ENCODE measurements at regions not wholly inside any gene's neighbourhood (a gene's known extent, or its start where the extent isn't known, plus 50 kb on each side); places are given as distances from the start of the nearest gene placed in this dataset.
"Not testable (repeated sequence)": the region's sequence is repeated elsewhere in the genome, so short reads cannot be mapped to it uniquely, and the experiment has no call there.

DNA sequence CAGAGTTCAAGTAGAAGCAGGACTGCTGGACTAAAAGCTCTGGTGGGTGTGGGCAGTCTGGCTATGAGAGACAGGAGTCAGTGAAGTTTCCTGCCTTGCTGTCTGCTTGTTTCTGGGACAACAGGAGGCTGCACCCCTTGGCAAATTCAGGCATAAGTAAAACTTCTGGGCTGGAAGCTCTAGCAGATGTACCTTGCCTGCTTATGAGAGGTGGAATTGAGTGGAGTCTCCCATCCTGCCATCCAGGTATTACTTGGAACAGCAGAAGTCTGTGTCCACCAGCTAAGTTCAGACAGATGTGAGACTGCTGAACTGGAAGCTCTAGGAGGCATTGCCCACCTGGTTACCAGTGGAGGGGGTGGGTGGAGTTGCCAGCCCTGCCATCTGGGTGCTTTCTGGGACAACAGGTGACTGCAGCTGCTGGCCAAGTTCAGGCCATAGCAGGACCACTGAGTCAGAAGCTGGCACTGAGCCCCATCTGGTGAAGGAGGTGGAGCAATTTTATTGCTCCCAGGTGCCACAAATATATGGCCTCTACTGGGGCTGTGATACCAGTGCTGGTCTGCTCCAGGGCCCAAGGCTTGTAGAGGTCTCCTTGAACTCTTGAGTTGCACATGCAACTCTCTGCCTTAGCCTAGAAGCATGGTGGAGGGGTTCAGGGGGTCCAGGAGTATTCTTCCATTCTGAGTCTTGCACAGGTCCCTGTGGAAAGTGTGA lies 199.4 kb upstream of the FN1 start:
- in situ Hi-C loops (cut with HindIII; ENCODE audit: low pct_unique_long_range_greater_than_20kb, low sequenced_read_pairs) = no loop called here
- no peak for TF ChIP-seq JUND (IDR thresholded peaks at IDR 0.05; ENCODE audit: low read depth)
- no peak for DNase-seq (ENCODE audit: low read depth in 1 of 2, low spot score in 1 of 2)

DNA sequence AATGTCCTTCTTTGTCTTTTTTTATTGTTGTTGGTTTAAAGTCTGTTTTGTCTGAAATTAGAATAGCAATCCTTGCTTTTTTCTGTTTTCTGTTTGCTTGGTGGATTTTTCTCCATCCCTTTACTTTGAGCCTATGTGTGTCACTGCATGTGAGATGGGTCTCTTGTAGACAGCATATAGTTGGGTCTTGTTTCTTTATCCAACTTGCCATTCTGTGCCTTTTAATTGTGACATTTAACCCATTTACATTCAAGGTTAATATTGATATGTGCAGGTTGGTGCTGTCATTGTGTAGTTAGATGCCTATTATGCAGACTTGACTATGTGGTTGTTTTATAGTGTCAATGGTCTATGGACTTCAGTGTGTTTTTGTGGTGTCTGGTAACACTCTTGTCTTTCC lies 197.5 kb upstream of the FN1 start:
- DNase-seq (ENCODE audit: low read depth in 1 of 2, low spot score in 1 of 2) = no peak
- in situ Hi-C loops (cut with HindIII; ENCODE audit: low pct_unique_long_range_greater_than_20kb, low sequenced_read_pairs) = no loop called here
- no peak for TF ChIP-seq JUND (IDR thresholded peaks at IDR 0.05; ENCODE audit: low read depth)

- in situ Hi-C loops (cut with HindIII; ENCODE audit: low pct_unique_long_range_greater_than_20kb, low sequenced_read_pairs) = no loop called here
- no peak for TF ChIP-seq JUND (IDR thresholded peaks at IDR 0.05; ENCODE audit: low read depth)
- no peak for DNase-seq (ENCODE audit: low read depth in 1 of 2, low spot score in 1 of 2)
These were observed 195.8 kb upstream of the FN1 start for GRCh38 chr2:215631696-215632095.

GRCh38 chr2:215630796-215631195 lies 194.9 kb upstream of the FN1 start:
- in situ Hi-C loops (cut with HindIII; ENCODE audit: low pct_unique_long_range_greater_than_20kb, low sequenced_read_pairs); DNase-seq (ENCODE audit: low read depth in 1 of 2, low spot score in 1 of 2): not testable (repeated sequence)

DNA sequence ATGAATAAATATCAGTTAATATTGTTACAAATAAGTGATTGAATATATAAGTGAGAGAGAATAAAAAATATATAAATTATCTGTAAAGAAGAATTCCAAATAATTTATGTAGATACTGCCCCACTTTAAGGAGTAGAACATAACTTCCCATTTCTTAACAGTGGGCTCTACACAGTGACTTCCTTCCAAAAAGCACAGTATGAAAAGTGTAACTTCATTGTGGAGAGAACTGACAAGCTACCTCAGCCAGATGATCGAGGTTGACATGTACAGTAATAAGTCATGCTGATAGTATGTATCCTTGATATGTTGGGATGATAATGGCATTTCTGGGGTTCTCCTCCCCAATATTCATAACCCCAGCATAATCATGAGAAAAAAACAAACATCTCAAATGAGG lies 191.9 kb upstream of the FN1 start:
- no peak for TF ChIP-seq JUND (IDR thresholded peaks at IDR 0.05; ENCODE audit: low read depth)
- in situ Hi-C loops (cut with HindIII; ENCODE audit: low pct_unique_long_range_greater_than_20kb, low sequenced_read_pairs) = no loop called here

GRCh38 chr2:215626812-215627281 lies 191.0 kb upstream of the FN1 start:
- in situ Hi-C loops (cut with HindIII; ENCODE audit: low pct_unique_long_range_greater_than_20kb, low sequenced_read_pairs) = no loop called here
- no peak for DNase-seq (ENCODE audit: low read depth in 1 of 2, low spot score in 1 of 2)
- no peak for TF ChIP-seq JUND (IDR thresholded peaks at IDR 0.05; ENCODE audit: low read depth)

More for the DNA sequence above, 191.9 kb upstream of the FN1 start:
- no peak for DNase-seq (ENCODE audit: low read depth in 1 of 2, low spot score in 1 of 2)

- no peak for TF ChIP-seq JUND (IDR thresholded peaks at IDR 0.05; ENCODE audit: low read depth)
- in situ Hi-C loops (cut with HindIII; ENCODE audit: low pct_unique_long_range_greater_than_20kb, low sequenced_read_pairs) = no loop called here
- no peak for DNase-seq (ENCODE audit: low read depth in 1 of 2, low spot score in 1 of 2)
These were observed 190.2 kb upstream of the FN1 start for GRCh38 chr2:215626063-215626462.

- in situ Hi-C loops (cut with HindIII; ENCODE audit: low pct_unique_long_range_greater_than_20kb, low sequenced_read_pairs) = no loop called here
- DNase-seq (ENCODE audit: low read depth in 1 of 2, low spot score in 1 of 2) = no peak
- TF ChIP-seq JUND (IDR thresholded peaks at IDR 0.05; ENCODE audit: low read depth) = no peak
These were observed 189.3 kb upstream of the FN1 start for GRCh38 chr2:215625207-215625606.

- no peak for DNase-seq (ENCODE audit: low read depth in 1 of 2, low spot score in 1 of 2)
- in situ Hi-C loops (cut with HindIII; ENCODE audit: low pct_unique_long_range_greater_than_20kb, low sequenced_read_pairs) = no loop called here
- TF ChIP-seq JUND (IDR thresholded peaks at IDR 0.05; ENCODE audit: low read depth) = no peak
These were observed 188.6 kb upstream of the FN1 start for GRCh38 chr2:215624423-215624829.

- in situ Hi-C loops (cut with HindIII; ENCODE audit: low pct_unique_long_range_greater_than_20kb, low sequenced_read_pairs) = no loop called here
- TF ChIP-seq JUND (IDR thresholded peaks at IDR 0.05; ENCODE audit: low read depth) = no peak
- DNase-seq (ENCODE audit: low read depth in 1 of 2, low spot score in 1 of 2) = no peak
These were observed 187.0 kb upstream of the FN1 start for GRCh38 chr2:215622837-215623236.

DNA sequence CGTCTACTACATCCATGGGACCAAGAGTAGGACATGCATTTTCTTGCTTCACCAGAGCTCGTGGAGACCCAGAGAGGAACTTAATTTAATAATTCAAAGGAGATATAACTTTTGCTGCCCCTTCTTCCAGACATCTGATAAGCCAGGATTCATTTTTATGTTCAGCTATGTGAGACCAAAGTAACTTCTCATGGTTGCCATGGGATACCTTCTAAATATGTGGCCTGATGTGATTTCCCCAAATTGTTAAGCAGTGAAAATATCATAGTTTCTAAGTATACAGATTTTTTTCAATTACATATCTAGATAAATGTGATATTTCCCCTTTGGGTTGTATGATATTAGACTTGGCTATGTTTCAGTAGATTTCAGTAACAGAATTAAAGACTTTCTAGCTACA lies 185.5 kb upstream of the FN1 start:
- in situ Hi-C loops (cut with HindIII; ENCODE audit: low pct_unique_long_range_greater_than_20kb, low sequenced_read_pairs) = no loop called here
- no peak for DNase-seq (ENCODE audit: low read depth in 1 of 2, low spot score in 1 of 2)
- no peak for TF ChIP-seq JUND (IDR thresholded peaks at IDR 0.05; ENCODE audit: low read depth)

DNA sequence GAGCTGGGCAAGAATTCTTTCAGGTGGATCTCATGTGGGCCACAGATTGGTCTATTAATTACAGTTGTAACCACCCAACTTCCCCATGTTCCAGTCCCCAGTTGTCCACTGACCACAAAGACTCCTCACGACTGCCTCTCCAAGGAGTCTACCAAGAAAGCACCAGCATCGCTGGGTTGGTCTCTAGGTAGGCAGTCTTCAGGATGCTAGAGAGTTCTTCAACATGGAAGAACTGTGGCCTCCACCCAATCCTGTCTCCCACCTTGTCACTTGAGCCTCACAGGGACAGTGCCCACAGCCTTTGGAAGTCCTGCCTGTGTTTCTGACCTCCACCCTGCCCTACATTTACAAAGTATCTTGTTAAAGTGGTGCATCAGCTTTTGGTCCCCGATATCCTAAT lies 184.7 kb upstream of the FN1 start:
- DNase-seq (ENCODE audit: low read depth in 1 of 2, low spot score in 1 of 2) = no peak
- TF ChIP-seq JUND (IDR thresholded peaks at IDR 0.05; ENCODE audit: low read depth) = no peak
- in situ Hi-C loops (cut with HindIII; ENCODE audit: low pct_unique_long_range_greater_than_20kb, low sequenced_read_pairs) = no loop called here

DNA sequence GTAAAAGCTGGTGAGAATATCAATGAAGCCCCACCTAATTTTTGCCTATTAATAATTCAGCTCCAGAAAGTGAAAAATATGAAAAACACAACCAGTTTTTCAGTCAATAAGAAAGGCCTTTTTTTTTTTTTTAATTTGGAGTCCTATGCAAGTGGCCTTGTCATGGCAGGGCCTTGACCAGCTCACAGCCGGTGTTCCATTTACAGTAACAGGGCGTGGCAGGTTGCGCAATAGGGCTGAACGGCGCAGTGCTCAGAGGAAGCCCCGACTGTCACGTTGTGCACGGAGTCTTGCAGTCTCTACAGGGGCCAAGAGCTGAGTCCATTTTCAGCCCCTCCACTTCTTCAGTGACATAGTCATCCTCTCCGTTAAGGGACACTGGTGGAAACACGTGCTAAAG lies 184.1 kb upstream of the FN1 start:
- no peak for TF ChIP-seq JUND (IDR thresholded peaks at IDR 0.05; ENCODE audit: low read depth)
- in situ Hi-C loops (cut with HindIII; ENCODE audit: low pct_unique_long_range_greater_than_20kb, low sequenced_read_pairs) = no loop called here
- no peak for DNase-seq (ENCODE audit: low read depth in 1 of 2, low spot score in 1 of 2)

Measured in T47D (cell line).